ENCODE measurements at regions not wholly inside any gene's neighbourhood (a gene's known extent, or its start where the extent isn't known, plus 50 kb on each side); places are given as distances from the start of the nearest gene placed in this dataset.

DNA sequence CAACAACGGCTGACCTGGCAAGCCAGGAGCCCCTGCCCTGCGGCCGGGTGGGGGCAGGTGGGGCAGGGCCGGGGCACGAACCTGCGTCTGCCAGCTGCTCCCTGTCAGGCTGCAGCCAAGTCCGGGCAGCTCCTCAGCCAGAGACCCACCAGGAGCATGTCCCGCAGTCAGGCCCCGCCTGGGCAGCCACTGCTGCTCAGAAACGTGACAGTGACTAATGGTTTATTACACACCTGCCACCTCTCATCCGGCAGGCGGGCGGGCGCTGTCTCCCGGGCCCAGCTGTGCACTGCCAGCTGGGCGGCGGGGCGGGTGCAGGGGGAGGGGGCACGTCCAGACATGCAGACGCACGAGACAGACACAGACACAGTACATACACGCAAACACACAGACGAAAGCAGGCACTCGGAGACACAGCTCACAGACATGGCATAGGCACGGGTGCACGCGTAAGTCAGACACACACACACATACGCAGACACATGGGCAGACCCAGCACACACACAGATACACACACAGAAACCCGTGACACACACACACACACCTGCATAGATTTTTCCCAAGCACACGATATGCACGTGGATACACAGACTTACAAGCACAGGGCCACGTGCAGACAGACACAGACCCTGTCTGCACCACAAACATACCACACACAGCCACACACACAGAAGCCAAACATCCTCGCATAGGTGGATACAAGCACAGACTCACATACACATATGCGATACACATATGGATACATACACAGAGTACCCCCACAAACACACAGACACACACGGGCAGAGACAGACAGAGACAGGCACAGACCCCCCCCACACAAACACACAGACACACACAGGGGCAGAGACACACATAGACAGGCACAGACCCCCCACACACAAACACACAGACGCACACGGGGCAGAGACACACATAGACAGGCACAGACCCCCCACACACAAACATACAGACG, 248.3 kb upstream of the CIBAR2 start:
- no peak for DNase-seq (ENCODE audit: low read depth)

DNA sequence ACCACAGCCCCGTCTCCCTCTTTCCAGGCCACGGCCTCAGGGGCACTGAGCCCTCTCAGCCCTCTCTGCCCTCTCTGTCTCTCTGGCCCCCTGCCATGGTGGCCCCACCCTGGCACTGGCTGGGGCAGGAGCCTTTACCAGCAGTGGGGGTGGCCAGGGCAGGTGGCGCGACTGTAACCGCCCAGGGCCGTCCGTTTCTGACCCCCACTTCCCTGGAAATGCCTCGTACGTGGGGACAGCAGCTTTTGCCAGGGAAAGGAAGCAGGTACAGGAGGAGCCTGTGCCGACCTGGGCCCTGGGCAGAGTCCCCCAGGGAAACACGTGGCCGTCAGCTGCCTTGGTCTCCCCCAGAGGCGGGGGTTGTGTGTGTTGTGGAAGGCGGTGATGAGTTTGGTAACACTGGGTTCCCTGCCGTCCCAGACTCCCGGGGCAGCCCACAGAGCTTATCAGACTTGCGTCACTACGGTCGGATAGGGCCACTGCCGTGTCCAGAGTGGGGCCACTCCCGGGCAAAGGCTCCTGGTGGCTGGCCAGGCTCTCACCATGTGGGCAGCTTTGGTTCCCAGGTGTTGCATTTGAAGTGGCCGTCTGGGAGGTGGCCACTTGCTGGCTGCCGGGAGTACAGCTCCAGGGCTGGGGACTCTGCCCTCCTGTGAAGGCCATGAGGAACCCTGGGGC, 249.3 kb upstream of the CIBAR2 start:
- DNase-seq (ENCODE audit: low read depth), result no peak

DNA sequence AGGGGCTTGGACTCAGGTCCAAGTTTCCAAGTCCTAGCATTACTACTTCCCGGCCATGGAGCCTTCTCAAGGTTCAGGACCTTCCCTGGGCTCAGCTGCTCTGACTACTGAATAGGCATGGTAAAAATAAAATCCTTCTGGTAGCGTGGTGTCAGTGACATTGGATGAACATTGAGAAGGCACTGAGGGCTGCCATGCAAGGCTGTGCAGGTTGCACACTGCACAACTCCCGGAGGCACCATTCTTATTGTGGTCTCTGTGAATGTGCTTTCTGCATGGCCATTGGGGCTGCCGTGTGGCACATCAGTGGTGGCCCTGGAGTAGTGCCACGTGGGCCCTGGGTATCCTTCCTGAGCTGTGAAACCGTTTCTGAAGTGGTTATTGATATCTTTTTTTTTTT, 250.2 kb upstream of the CIBAR2 start:
- no peak for DNase-seq (ENCODE audit: low read depth)

DNA sequence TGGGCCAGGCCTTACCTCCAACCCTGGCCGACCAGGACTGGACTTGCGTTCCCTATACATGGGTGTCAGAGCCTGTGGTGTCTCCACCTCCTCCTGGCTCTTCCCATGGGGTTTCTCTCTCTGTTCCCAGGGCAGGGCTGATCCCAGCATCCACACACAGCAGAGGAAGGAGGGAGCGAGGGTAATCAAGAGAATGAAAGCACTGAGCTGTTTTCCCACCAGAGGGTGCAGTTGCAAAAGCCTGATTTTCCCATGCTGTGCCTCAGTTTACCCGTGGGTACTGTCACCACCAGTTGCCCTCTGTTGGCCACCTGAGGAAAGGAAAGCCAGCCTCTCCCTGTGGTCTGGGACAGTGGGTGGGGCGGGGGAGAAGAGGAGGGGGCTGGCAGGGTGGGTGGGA, 249.7 kb upstream of the GSE1 start:
- DNase-seq (ENCODE audit: low read depth), result no peak

DNA sequence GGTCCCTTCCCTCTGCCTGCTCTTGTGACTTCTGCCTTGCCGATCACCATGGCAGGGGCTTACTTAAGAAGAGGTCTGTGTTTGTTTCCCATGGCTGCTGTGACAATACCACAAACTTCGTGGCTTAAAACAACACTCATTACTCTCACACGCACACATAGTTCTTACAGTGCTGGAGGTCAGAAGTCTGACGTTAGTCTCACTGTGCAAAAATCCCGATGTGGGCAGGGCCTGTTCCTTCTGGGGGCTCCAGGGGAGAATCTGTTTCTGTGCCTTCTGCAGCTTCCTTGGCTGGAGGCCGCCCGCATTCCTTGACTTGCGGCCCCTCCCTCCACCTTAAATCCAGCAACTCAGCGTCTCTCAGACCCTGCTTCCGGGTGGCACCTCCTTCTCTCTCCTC, 249.2 kb upstream of the GSE1 start:
- DNase-seq (ENCODE audit: low read depth), result peak; percentile 39

DNA sequence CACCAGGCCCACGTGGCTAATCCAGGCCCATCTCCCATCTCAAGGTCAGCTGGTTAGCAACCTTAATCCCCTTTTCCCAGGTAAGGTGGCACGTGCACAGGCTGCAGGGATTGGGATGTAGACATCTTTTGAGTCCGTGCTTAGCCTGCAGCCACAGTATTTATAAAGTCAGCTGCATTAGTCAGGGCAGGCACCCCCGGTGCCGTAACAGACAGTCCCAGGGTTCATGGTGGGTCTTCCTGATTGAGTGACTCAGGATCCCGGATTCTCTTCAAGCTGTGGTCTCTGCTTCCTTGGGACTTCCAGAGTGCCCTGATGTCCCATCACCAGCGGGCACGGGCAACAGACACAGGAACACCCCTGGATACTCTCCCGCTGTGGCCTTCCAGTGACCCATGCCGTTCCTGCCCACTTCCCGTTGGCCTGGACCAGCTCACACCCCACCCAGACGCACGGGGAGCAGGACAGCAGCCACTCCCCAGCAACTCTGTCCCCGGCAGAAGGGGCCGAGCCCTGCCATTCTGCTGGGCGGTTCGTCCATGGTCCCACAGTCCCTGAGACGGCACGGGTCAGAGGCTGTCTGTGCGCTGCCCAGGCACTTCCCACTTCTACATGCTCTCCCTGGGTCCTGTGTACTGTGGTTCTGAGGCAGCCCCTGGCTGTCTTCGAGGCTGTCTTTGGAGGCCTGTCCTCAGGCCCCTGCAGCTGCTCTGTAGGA, 248.6 kb upstream of the GSE1 start:
- peak; percentile 13 for DNase-seq (ENCODE audit: low read depth)

DNA sequence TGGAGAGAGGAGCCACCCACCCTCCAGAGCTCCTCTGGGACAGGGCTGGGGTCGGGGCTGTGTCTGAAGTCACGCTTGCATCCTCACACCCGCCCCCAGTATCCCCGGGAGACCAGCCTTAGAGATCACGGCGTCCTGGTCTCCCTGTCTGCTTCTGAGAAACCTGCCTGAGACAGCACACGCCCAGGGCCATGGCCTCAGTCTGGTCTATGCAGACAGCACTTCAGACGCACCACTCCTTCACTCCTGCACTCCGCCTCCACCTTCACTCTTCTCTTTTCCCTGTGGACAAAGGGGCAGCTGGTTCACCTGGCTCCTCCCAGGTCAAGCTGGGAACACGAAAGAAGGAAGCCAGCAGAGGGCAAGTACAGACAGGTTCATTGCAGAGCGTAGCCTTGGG, 248.0 kb upstream of the GSE1 start:
- no peak for DNase-seq (ENCODE audit: low read depth)

DNA sequence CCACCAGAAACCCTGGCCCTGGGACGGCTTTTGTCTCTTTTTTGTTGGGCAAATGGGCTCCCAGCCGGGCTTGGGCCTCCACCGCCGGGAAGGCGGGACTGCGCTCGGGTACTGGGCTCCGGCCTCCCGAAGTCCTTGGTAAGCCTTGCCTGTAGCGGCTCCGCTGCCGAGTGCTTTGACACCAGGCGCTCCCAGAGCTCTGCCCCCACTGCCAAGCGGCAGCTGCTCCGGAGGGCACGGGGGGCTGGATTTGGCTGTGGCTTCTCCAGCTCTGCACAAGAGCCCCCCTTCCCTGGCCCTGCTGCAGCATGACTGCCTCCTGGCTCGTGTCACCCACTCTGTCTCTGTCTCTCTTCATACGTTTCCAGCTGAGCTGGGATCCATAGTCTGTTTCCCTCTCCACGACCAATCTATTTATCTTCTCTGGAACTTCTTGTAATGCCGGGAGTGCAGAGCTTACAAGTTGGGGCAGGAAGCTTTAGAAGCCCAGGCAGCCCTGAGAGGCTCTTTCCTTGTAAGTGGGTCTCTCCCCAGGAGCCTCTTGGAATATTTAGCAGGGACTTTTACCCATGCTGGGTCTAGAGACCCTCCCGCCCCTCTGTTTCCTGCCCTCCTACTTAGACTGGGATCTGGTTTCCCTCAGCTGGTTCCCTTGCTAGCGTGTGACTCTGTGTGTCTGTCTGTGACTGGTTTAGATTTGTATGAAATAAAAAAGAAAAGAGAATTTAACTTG, 246.9 kb upstream of the GSE1 start:
- no peak for DNase-seq (ENCODE audit: low read depth)

DNA sequence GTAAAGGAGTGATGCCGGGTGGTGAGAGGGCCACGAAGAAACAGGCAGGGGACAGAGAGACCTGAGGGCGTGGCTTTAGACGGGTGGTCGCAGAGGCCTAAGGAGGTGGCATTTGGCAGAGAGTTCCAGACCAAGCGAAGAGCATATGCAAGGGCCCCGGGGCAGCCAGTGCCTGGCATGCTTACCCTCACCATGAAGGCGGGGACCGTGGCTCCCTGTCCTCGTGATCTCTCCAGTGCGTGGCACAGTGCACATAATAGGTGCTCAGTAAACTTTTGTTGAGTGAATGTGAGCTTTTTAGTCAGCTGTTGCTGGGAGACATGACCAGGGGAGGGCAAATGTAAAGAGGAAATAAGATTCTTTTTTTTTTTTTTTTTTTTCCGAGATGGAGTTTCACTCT, 245.6 kb upstream of the GSE1 start:
- DNase-seq (ENCODE audit: low read depth), result no peak

DNA sequence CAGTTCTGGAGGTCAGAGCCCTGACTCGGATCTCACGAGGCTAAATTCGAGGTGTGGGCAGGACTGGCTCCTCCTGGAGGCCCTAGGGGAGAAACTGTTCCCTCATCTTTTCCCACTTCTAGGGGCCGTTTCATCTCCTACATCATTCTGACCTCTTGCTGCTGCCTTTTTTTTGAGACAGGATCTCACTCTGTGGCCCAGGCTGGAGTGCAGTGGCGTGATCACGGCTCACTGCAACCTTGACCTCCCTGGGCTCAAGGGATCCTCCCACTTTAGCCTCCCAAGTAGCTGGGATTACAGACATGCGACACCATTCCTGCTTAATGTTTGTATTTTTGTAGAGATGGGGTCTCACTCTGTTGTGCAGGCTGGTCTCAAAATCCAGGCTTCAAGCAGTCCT, 244.1 kb upstream of the GSE1 start:
- no peak for DNase-seq (ENCODE audit: low read depth)

DNA sequence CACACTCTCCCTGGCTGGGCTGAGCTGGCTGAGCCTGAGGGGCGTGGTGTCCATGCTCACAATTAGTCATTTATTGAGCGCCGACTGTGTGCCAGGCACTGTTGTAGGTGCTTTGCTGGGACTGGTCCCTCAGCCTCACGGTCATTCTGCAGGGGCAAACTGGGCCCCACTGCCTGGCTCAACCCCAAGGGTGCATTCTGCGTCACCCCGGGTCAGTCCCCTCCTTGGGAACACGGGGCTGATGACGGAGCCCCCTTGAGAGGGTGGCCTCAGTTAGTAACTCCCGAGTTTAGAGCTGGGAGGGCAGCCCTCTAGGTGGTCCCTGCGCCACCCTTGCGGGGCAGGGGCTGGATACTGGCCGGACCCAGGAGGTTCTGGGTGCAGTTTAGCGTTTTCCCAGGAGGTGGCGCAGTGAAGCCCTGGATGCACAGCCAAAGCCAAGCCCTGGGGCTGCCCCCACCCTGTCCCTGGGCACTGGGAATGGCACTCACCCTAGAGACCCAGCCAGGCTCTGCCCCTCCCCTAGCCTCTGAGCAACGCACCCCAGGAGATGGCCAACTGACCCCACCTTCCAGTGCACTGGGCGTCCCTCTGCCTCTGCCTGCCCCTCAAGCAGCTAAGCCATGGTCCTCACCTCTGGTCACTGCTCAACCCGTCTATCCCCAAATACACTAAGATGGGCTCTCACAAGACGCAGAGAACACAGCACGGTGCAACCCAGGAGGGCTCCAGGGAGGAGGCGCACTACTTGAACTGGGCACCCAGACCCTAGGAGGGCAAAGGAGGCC, 243.2 kb upstream of the GSE1 start:
- peak; percentile 67 for DNase-seq (ENCODE audit: low read depth)

DNA sequence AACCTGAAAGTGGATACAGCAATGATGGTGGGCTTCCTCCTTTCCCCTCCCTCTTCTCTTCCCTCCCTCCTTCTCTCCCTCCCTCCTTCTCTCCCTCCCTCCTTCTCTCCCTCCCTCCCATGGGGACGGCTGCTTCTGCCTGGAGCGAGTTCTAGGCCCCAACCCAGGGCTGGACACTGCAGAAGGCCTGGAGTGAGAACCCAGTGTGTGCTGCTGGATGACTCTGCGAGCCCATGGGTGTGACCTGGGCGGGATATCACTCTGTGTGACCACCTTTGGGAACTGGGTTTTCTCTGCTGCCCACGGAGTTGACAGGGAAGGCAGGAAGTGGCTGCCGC, 242.6 kb upstream of the GSE1 start:
- no peak for DNase-seq (ENCODE audit: low read depth)

DNA sequence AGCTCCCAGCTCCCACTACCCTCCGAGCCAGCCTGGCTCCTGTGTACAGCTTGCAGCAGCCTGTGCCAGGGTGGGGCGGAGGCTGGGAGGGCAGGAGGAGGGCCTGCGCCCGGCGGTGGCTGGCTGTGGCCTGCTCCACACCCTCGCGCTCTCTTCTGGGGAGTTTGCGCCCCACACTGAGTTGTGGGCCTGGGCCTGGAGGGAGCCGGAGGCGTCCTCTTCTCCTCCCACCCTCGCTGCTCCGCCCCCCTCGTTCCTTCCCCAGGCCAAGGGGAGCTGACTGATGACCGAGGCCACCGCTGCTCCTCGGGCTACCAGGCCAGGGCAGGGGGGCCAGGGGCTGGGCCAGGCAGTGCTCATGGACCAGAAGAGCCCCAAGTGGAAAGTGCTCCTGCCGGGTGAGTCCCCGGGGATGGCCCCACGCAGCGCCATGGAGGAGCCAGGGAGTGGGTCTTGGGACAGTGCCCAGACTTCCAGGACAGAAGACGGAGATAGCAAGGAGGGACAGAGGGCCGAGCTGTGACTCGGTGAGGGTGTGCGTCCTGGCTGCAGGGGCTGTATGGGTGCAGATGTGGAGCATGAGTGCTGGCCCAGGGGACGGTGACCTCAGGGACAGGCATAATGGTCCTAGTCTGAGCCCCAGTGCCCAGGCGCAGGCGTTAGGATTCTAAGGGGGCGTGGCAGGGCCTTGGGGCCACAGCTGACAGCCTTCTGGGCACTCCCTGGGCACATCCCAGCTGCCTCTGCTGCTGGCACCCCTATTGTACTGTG, 242.1 kb upstream of the GSE1 start:
- no peak for DNase-seq (ENCODE audit: low read depth)

DNA sequence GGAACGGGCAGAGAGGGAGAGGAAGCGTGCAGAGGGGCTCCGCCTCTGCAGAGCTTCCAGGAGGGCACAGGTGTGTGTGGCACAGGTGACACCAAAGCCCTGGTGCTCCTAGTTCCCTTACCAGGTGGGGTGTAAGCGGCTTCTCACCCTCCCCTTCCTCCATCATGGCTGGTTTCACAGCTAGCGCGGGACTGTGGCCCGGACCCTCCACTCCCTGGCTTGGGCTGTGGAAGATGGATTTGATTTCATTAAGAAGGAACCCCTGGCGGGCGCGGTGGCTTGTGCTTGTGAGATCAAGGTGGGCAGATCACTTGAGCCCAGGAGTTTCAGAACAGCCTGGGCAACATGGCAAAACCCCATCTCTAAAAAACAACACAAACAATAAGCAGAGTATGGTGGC, 241.2 kb upstream of the GSE1 start:
- DNase-seq (ENCODE audit: low read depth), result no peak

DNA sequence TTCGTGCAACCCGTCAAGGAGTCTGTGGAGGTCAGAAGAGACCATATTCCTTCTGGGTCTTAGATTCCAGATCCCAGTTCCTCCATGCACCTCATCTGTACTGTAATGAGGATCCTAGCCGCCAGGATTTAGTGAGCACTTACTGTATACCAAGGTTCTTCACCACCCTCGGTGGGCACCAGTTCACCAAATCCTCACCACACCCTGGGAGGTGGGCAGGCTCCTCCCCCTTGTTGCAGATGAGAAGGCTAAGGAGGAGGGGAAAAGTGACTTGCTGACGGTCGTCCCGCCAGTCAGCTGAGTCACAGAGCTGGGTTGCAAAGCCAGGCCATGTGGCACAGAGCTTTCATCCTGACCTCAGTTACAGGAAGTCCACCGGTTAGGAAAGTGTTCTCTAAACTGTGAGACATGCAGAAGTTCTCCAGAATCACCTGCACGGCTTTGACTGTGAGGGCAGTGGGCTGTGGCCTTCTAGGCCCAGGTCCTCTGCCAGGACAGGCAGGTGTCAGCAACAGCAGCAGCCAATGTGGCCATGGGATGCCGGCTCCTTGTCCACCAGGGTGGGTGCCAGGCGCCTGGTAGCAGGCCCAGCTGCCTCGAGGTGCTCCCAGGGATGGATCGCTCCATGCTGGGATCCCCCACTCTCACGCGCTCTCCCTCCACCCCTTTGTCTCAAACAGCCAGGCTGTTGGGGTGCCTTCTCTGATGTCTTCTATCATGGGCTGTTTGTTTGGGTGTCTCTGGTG, 240.3 kb upstream of the GSE1 start:
- DNase-seq (ENCODE audit: low read depth), result peak; percentile 88

DNA sequence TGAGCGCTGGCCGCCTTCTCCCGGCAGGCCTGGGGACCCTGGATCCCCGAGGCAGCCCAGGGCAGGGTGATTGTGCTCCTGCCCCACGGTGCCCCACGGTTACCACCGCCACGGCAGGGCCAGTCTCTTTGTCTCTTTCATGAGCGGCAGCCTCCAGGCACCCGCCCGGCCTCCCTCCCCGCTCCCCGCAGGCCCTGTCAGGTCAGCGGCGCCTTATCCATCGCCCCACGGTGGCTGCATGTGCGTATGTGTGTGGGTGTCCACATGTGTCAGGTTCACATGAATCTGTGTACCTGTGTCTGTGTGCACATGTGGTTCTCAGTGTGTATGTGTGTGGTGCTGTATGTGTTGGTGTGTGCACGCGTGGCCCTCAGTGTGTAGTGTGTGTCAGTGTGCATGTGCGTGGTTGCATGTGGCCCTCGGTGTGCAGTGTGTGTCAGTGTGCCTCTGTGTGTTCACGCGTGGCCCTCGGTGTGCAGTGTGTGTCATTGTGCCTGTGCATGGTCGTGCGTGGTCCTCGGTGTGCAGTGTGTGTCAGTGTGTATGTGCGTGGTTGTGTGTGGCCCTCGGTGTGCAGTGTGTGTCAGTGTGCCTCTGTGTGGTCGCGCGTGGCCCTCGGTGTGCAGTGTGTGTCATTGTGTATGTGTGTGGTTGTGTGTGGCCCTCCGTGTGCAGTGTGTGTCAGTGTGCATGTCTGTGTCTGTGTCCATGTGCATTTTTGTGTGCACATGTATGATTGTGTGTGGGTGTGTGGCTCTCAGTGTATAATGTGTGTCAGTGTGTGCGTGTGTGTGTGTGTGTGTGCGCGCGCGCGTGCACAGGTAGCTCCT, 239.2 kb upstream of the GSE1 start:
- DNase-seq (ENCODE audit: low read depth), result no peak

DNA sequence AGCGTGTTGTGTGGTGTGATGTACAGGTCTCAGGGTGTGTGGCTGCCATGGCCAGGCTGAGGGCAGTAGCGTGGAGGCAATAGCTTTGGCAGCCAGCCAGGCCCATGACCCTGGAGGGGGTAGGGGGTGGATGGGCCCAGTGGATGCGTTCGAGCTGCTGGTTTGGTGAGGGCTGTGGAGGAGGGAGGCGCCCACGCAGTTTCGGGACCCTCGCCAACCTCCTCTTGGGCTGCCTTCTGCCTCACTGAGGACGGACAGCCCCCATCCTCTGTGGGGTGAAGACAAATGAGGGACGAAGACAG, 238.6 kb upstream of the GSE1 start:
- DNase-seq (ENCODE audit: low read depth), result no peak

DNA sequence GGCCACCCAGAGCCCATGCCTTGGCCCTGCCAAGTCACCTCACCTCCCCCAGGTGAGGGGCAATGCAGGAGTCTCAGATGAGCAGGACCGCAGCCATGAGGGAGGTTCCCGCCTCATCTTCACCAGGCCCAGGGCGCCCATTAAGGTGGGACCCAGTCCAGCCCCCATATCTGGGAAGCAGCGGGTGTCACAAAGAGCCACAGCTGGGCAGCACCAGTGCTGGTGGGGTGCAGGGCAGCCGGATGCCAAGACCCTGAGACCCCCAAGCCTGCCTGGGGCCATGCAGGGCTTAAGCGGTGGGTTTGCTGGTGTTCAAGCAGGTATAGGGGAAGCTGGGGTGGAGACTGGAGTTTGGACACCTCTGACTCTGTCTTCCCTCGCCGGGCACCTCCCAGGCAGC, 237.8 kb upstream of the GSE1 start:
- DNase-seq (ENCODE audit: low read depth), result no peak

Measured in ELR (cell line).